ENCODE measurements at regions not wholly inside any gene's neighbourhood (a gene's known extent, or its start where the extent isn't known, plus 50 kb on each side); places are given as distances from the start of the nearest gene placed in this dataset.

DNA sequence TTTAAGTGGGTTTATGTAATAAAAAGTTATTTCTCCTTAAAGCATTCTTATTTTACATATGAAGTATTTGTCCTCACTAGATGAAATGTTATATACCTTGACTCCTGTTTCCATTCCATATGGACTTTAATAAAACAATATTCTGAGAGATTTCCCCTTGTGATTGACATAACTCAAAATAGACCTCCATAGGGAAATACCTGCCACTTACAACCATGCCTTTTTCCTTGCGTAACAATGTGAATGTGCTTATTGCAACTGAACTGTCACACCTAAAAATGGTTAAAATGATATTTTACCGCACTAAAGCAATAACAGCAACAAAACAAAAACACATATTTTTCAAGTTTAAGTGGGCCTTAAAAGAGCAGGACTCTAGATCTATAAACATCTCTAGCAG, 70.3 kb upstream of the TGIF1 start:
- no peak overlapping the region for H3K4me3 Mint-ChIP-seq
- H3K36me3 Mint-ChIP-seq (ENCODE audit: low read depth), result no peaks in the 10 kb centered on the region
- Histone ChIP-seq H3K36me3 (ENCODE audit: insufficient read depth, low read length) (no peaks in the 10 kb centered on the region), H3K4me1 (ENCODE audit: insufficient read depth, low read length) (no peaks in the 10 kb centered on the region), H3K27ac (ENCODE audit: low read depth in 1 of 2, low read length in 2 of 2) (no peak overlapping the region), H3K27me3 (ENCODE audit: control insufficient read depth in 1 of 2, insufficient read depth in 2 of 2, low read length in 2 of 2) (no peaks in the 10 kb centered on the region), H3K4me3 (ENCODE audit: low read length) (no peak overlapping the region), H3K9me3 (ENCODE audit: control insufficient read depth in 1 of 2, insufficient read depth in 1 of 2, low read length in 2 of 2) (no peaks in the 10 kb centered on the region)
- TF ChIP-seq, protein P1, sequence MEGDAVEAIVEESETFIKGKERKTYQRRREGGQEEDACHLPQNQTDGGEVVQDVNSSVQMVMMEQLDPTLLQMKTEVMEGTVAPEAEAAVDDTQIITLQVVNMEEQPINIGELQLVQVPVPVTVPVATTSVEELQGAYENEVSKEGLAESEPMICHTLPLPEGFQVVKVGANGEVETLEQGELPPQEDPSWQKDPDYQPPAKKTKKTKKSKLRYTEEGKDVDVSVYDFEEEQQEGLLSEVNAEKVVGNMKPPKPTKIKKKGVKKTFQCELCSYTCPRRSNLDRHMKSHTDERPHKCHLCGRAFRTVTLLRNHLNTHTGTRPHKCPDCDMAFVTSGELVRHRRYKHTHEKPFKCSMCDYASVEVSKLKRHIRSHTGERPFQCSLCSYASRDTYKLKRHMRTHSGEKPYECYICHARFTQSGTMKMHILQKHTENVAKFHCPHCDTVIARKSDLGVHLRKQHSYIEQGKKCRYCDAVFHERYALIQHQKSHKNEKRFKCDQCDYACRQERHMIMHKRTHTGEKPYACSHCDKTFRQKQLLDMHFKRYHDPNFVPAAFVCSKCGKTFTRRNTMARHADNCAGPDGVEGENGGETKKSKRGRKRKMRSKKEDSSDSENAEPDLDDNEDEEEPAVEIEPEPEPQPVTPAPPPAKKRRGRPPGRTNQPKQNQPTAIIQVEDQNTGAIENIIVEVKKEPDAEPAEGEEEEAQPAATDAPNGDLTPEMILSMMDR (IDR thresholded peaks at IDR 0.05), result no peak
- H3K9me3 Mint-ChIP-seq, result no peaks in the 10 kb centered on the region
- ChIA-PET POLR2A (no interaction called here), CTCF (interaction anchor here (0.7 to 2.3 kb wide), 5 partner anchors 35 to 286 kb away, joined by 3 to 12 read pairs (median 4); no protein-coding TSS in a partner anchor)
- no peaks in the 10 kb centered on the region for H3K27me3 Mint-ChIP-seq
- DNase-seq (no peak), ATAC-seq (ENCODE audit: poor library complexity) (no peak)
- intact Hi-C loops (cut with DNase I, micrococcal nuclease), result loop anchor here (2.0 to 5.0 kb wide), 2 partner anchors 73 to 75 kb away; partner anchors contain the start of gene TGIF1 (in 1 of the 2)
- H3K4me1 Mint-ChIP-seq (ENCODE audit: low read depth), result no peaks in the 10 kb centered on the region
- no peak overlapping the region for H3K27ac Mint-ChIP-seq

DNA sequence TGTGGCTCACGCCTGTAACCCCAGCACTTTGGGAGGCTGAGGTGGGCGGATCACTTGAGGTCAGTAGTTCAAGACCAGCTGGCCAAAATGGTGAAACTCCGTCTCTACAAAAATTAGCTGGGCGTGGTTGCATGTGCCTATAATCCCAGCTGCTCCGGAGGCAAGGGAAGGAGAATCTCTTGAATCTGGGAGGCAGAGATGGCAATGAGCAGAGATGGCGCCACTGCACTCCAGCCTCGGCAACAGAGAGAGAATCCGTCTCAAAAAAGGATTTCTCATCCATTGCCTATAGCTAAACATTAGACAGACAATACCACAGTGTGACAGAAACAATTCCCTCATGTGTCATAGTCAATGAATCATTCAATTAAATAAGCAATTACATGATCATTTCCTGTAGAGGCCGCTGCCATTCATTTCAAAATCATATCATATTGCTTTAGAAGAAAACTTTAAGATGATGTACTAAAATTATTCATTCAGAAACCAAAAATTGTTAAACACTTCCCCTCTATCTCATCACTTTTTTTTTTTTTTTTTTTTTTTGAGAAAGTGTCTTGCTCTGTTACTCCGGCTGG, 69.5 kb upstream of the TGIF1 start:
- Histone ChIP-seq H3K36me3 (ENCODE audit: insufficient read depth, low read length) (no peaks in the 10 kb centered on the region), H3K27me3 (ENCODE audit: control insufficient read depth in 1 of 2, insufficient read depth in 2 of 2, low read length in 2 of 2) (no peaks in the 10 kb centered on the region), H3K9me3 (ENCODE audit: control insufficient read depth in 1 of 2, insufficient read depth in 1 of 2, low read length in 2 of 2) (no peaks in the 10 kb centered on the region), H3K27ac (ENCODE audit: low read depth in 1 of 2, low read length in 2 of 2) (no peak overlapping the region), H3K4me3 (ENCODE audit: low read length) (no peak overlapping the region), H3K4me1 (ENCODE audit: insufficient read depth, low read length) (no peaks in the 10 kb centered on the region)
- DNase-seq, result peak in 3 of 14 experiments; percentile 52 to 62 (median 54)
- H3K36me3 Mint-ChIP-seq (ENCODE audit: low read depth), result no peaks in the 10 kb centered on the region
- no peaks in the 10 kb centered on the region for H3K4me1 Mint-ChIP-seq (ENCODE audit: low read depth)
- no peaks in the 10 kb centered on the region for H3K9me3 Mint-ChIP-seq
- H3K4me3 Mint-ChIP-seq, result no peak overlapping the region
- intact Hi-C loops (cut with DNase I, micrococcal nuclease), result loop anchor here (2.0 to 5.0 kb wide), 2 partner anchors 72 to 74 kb away; partner anchors contain the start of gene TGIF1 (in 1 of the 2)
- ATAC-seq (ENCODE audit: poor library complexity), result peak; percentile 51
- TF ChIP-seq, protein P1 (IDR thresholded peaks at IDR 0.05), result no peak
- H3K27ac Mint-ChIP-seq, result no peak overlapping the region
- no peaks in the 10 kb centered on the region for H3K27me3 Mint-ChIP-seq
- ChIA-PET CTCF (interaction anchor here (0.7 to 2.3 kb wide), 10 partner anchors 36 to 1382 kb away, joined by 3 to 12 read pairs (median 3); no protein-coding TSS in a partner anchor), POLR2A (interaction anchor here (0.6 kb wide), 1 partner anchor 42 kb away, joined by 4 read pairs; no protein-coding TSS in a partner anchor)

DNA sequence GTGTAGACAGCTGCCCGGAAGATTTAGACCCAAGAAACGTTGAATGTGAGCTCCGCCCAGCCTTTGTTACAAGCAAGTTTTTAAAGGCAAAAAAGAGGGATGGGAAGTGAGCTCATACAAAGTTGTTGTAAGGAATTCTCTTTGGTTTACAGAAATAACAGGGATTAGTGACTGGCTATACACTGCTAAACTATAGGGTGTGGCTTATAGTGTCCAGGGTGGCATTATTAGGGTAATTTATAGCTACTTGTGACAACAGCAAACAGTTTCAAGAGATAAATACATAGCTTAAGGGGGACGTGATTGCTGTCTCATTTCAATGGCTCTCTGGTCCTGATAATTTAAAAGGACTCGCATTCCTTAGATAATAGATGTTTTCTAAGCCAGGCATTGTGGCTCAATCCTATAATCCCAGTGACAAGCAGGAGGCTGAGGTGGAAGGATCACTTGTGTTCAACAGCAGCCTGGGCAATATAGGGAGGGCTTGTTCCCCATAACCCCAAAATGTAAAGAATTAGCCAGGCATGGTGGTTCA, 66.5 kb upstream of the TGIF1 start:
- H3K27me3 ChIP-seq (ENCODE audit: control insufficient read depth in 1 of 2, insufficient read depth in 2 of 2, low read length in 2 of 2), result no peaks in the 10 kb centered on the region
- Mint-ChIP-seq H3K27me3 (no peaks in the 10 kb centered on the region), H3K4me1 (ENCODE audit: low read depth) (no peaks in the 10 kb centered on the region), H3K27ac (no peak overlapping the region), H3K9me3 (no peaks in the 10 kb centered on the region), H3K36me3 (ENCODE audit: low read depth) (no peaks in the 10 kb centered on the region), H3K4me3 (no peak overlapping the region)
- intact Hi-C loops (cut with DNase I, micrococcal nuclease), result loop anchor here in 1 of 2 experiments (5.0 kb wide), 1 partner anchor 69 kb away; the partner anchor contains the start of gene TGIF1
- H3K36me3 ChIP-seq (ENCODE audit: insufficient read depth, low read length), result no peaks in the 10 kb centered on the region
- ChIA-PET CTCF (interaction anchor here (0.7 to 1.3 kb wide), 2 partner anchors 39 to 71 kb away, joined by 3 read pairs; no protein-coding TSS in a partner anchor), POLR2A (no interaction called here)
- no peak overlapping the region for H3K4me3 ChIP-seq (ENCODE audit: low read length)
- H3K27ac ChIP-seq (ENCODE audit: low read depth in 1 of 2, low read length in 2 of 2), result no peak overlapping the region
- no peaks in the 10 kb centered on the region for H3K9me3 ChIP-seq (ENCODE audit: control insufficient read depth in 1 of 2, insufficient read depth in 1 of 2, low read length in 2 of 2)
- DNase-seq, result no peak
- no peak for ATAC-seq (ENCODE audit: poor library complexity)
- no peaks in the 10 kb centered on the region for H3K4me1 ChIP-seq (ENCODE audit: insufficient read depth, low read length)
- TF ChIP-seq, protein P1 (IDR thresholded peaks at IDR 0.05), result no peak
